Renal pelvis (tissue), 1 donor: ENCODE measurements at regions not wholly inside any gene's neighbourhood (a gene's known extent, or its start where the extent isn't known, plus 50 kb on each side); places are given as distances from the start of the nearest gene placed in this dataset.

Source experiments
- DNase-seq: peaks from one replicate; pipeline ENCODE4 v3.0.0-alpha.2; 2013

GRCh38 chr14:22477569-22478194 is 111.3 kb downstream of the DAD1 start:
- no peak for DNase-seq

- DNase-seq, result no peak
Observed at GRCh38 chr14:22476887-22477286, 112.1 kb downstream of the DAD1 start.

GRCh38 chr14:22476005-22476751 is 112.8 kb downstream of the DAD1 start:
- no peak for DNase-seq

- no peak for DNase-seq
Observed at GRCh38 chr14:22475381-22475780, 113.6 kb downstream of the DAD1 start.

GRCh38 chr14:22474730-22475351 is 114.2 kb downstream of the DAD1 start:
- no peak for DNase-seq

- peak; percentile 47 for DNase-seq
Observed at GRCh38 chr14:22472935-22473854, 115.8 kb downstream of the DAD1 start.

- no peak for DNase-seq
Observed at GRCh38 chr14:22472466-22472865, 116.6 kb downstream of the DAD1 start.

- DNase-seq, result peak; percentile 48
Observed at GRCh38 chr14:22471545-22472121, 117.4 kb downstream of the DAD1 start.

- DNase-seq, result no peak
Observed at GRCh38 chr14:22469538-22470303, 119.3 kb downstream of the DAD1 start.

GRCh38 chr14:22468830-22469229 is 120.2 kb downstream of the DAD1 start:
- DNase-seq, result no peak

GRCh38 chr14:22466491-22466890 is 122.5 kb downstream of the DAD1 start:
- no peak for DNase-seq

GRCh38 chr14:22465201-22465840 is 123.7 kb downstream of the DAD1 start:
- no peak for DNase-seq

- no peak for DNase-seq
Observed at GRCh38 chr14:22464422-22465142, 124.4 kb downstream of the DAD1 start.

- no peak for DNase-seq
Observed at GRCh38 chr14:22463763-22464173, 125.3 kb downstream of the DAD1 start.

- no peak for DNase-seq
Observed at GRCh38 chr14:22462923-22463322, 126.1 kb downstream of the DAD1 start.

- DNase-seq, result no peak
Observed at GRCh38 chr14:22460461-22461195, 128.4 kb downstream of the DAD1 start.

GRCh38 chr14:22458737-22459136 is 130.3 kb downstream of the DAD1 start:
- no peak for DNase-seq

GRCh38 chr14:22456998-22457594 is 131.9 kb downstream of the DAD1 start:
- DNase-seq, result no peak

- DNase-seq, result no peak
Observed at GRCh38 chr14:22456421-22456820, 132.6 kb downstream of the DAD1 start.
